ENCODE measurements at regions not wholly inside any gene's neighbourhood (a gene's known extent, or its start where the extent isn't known, plus 50 kb on each side); places are given as distances from the start of the nearest gene placed in this dataset.

DNA sequence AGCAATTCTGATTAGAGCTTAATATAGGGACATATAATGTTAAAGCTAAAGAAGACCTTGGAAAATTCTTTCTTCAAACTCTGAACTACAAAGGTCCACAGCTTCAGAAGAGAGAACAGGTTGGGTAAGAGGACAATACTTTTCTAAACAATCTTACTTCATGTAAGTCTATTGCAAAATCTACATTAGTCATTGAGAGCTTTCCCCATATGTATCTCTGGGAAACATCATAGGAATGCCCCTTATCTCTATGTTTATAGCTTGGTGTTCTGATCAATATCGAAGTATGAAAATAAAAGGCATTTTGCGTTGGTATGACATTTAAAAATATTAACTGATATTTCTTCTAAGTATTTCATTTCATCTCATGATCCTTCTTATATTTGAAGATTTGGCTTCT, 962.6 kb downstream of the AACS start:
- H3K9me2 ChIP-seq (ENCODE audit: insufficient read depth), result no peaks in the 10 kb centered on the region
- no peaks in the 10 kb centered on the region for H3K4me1 ChIP-seq (ENCODE audit: insufficient read depth)
- no peak for TF ChIP-seq JUNB (IDR thresholded peaks at IDR 0.05; ENCODE audit: unreplicated experiment)
- TF ChIP-seq ZNF114 (CRISPR knock-in tag; IDR thresholded peaks at IDR 0.05), result no peak
- no peak for TF ChIP-seq CREB1 (CRISPR knock-in tag; IDR thresholded peaks at IDR 0.05; ENCODE audit: low read depth)
- no peak for TF ChIP-seq EZH2 (IDR thresholded peaks at IDR 0.05; ENCODE audit: low read depth, unreplicated experiment)
- TF ChIP-seq, protein P1, sequence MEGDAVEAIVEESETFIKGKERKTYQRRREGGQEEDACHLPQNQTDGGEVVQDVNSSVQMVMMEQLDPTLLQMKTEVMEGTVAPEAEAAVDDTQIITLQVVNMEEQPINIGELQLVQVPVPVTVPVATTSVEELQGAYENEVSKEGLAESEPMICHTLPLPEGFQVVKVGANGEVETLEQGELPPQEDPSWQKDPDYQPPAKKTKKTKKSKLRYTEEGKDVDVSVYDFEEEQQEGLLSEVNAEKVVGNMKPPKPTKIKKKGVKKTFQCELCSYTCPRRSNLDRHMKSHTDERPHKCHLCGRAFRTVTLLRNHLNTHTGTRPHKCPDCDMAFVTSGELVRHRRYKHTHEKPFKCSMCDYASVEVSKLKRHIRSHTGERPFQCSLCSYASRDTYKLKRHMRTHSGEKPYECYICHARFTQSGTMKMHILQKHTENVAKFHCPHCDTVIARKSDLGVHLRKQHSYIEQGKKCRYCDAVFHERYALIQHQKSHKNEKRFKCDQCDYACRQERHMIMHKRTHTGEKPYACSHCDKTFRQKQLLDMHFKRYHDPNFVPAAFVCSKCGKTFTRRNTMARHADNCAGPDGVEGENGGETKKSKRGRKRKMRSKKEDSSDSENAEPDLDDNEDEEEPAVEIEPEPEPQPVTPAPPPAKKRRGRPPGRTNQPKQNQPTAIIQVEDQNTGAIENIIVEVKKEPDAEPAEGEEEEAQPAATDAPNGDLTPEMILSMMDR (conservative IDR thresholded peaks at IDR 0.05; ENCODE audit: low read depth in 2 of 2), result no peak
- no peak for TF ChIP-seq EZH2phosphoT487 (IDR thresholded peaks at IDR 0.05; ENCODE audit: unreplicated experiment)
- TF ChIP-seq STAT1 (IDR thresholded peaks at IDR 0.05; ENCODE audit: unreplicated experiment), result no peak
- no peak for TF ChIP-seq ZNF331 (CRISPR knock-in tag; IDR thresholded peaks at IDR 0.05; ENCODE audit: low read depth)
- TF ChIP-seq, protein P2, sequence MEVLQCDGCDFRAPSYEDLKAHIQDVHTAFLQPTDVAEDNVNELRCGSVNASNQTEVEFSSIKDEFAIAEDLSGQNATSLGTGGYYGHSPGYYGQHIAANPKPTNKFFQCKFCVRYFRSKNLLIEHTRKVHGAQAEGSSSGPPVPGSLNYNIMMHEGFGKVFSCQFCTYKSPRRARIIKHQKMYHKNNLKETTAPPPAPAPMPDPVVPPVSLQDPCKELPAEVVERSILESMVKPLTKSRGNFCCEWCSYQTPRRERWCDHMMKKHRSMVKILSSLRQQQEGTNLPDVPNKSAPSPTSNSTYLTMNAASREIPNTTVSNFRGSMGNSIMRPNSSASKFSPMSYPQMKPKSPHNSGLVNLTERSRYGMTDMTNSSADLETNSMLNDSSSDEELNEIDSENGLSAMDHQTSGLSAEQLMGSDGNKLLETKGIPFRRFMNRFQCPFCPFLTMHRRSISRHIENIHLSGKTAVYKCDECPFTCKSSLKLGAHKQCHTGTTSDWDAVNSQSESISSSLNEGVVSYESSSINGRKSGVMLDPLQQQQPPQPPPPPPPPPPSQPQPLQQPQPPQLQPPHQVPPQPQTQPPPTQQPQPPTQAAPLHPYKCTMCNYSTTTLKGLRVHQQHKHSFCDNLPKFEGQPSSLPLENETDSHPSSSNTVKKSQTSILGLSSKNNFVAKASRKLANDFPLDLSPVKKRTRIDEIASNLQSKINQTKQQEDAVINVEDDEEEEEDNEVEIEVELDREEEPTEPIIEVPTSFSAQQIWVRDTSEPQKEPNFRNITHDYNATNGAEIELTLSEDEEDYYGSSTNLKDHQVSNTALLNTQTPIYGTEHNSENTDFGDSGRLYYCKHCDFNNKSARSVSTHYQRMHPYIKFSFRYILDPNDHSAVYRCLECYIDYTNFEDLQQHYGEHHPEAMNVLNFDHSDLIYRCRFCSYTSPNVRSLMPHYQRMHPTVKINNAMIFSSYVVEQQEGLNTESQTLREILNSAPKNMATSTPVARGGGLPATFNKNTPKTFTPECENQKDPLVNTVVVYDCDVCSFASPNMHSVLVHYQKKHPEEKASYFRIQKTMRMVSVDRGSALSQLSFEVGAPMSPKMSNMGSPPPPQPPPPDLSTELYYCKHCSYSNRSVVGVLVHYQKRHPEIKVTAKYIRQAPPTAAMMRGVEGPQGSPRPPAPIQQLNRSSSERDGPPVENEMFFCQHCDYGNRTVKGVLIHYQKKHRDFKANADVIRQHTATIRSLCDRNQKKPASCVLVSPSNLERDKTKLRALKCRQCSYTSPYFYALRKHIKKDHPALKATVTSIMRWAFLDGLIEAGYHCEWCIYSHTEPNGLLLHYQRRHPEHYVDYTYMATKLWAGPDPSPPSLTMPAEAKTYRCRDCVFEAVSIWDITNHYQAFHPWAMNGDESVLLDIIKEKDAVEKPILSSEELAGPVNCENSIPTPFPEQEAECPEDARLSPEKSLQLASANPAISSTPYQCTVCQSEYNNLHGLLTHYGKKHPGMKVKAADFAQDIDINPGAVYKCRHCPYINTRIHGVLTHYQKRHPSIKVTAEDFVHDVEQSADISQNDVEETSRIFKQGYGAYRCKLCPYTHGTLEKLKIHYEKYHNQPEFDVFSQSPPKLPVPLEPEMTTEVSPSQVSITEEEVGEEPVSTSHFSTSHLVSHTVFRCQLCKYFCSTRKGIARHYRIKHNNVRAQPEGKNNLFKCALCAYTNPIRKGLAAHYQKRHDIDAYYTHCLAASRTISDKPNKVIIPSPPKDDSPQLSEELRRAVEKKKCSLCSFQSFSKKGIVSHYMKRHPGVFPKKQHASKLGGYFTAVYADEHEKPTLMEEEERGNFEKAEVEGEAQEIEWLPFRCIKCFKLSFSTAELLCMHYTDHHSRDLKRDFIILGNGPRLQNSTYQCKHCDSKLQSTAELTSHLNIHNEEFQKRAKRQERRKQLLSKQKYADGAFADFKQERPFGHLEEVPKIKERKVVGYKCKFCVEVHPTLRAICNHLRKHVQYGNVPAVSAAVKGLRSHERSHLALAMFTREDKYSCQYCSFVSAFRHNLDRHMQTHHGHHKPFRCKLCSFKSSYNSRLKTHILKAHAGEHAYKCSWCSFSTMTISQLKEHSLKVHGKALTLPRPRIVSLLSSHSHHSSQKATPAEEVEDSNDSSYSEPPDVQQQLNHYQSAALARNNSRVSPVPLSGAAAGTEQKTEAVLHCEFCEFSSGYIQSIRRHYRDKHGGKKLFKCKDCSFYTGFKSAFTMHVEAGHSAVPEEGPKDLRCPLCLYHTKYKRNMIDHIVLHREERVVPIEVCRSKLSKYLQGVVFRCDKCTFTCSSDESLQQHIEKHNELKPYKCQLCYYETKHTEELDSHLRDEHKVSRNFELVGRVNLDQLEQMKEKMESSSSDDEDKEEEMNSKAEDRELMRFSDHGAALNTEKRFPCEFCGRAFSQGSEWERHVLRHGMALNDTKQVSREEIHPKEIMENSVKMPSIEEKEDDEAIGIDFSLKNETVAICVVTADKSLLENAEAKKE (CRISPR knock-in tag; IDR thresholded peaks at IDR 0.05), result no peak
- TF ChIP-seq POLR2AphosphoS5 (IDR thresholded peaks at IDR 0.05; ENCODE audit: low read depth), result no peak
- TF ChIP-seq, protein P3, sequence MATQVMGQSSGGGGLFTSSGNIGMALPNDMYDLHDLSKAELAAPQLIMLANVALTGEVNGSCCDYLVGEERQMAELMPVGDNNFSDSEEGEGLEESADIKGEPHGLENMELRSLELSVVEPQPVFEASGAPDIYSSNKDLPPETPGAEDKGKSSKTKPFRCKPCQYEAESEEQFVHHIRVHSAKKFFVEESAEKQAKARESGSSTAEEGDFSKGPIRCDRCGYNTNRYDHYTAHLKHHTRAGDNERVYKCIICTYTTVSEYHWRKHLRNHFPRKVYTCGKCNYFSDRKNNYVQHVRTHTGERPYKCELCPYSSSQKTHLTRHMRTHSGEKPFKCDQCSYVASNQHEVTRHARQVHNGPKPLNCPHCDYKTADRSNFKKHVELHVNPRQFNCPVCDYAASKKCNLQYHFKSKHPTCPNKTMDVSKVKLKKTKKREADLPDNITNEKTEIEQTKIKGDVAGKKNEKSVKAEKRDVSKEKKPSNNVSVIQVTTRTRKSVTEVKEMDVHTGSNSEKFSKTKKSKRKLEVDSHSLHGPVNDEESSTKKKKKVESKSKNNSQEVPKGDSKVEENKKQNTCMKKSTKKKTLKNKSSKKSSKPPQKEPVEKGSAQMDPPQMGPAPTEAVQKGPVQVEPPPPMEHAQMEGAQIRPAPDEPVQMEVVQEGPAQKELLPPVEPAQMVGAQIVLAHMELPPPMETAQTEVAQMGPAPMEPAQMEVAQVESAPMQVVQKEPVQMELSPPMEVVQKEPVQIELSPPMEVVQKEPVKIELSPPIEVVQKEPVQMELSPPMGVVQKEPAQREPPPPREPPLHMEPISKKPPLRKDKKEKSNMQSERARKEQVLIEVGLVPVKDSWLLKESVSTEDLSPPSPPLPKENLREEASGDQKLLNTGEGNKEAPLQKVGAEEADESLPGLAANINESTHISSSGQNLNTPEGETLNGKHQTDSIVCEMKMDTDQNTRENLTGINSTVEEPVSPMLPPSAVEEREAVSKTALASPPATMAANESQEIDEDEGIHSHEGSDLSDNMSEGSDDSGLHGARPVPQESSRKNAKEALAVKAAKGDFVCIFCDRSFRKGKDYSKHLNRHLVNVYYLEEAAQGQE (IDR thresholded peaks at IDR 0.05; ENCODE audit: unreplicated experiment), result no peak
- TF ChIP-seq, protein P4, sequence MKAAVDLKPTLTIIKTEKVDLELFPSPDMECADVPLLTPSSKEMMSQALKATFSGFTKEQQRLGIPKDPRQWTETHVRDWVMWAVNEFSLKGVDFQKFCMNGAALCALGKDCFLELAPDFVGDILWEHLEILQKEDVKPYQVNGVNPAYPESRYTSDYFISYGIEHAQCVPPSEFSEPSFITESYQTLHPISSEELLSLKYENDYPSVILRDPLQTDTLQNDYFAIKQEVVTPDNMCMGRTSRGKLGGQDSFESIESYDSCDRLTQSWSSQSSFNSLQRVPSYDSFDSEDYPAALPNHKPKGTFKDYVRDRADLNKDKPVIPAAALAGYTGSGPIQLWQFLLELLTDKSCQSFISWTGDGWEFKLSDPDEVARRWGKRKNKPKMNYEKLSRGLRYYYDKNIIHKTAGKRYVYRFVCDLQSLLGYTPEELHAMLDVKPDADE (IDR thresholded peaks at IDR 0.05), result no peak
- no peak for TF ChIP-seq NANOG (IDR thresholded peaks at IDR 0.05; ENCODE audit: borderline replicate concordance)
- H3K4me3 ChIP-seq, result no peak overlapping the region; the same call in 1 of the 2 replicates
- no peak overlapping the region for H2AFZ ChIP-seq
- Mint-ChIP-seq H3K4me1 (no peaks in the 10 kb centered on the region), H3K27me3 (ENCODE audit: insufficient read depth, low read depth, poor library complexity) (no peaks in the 10 kb centered on the region), H3K27ac (no peak overlapping the region), H3K9me3 (peaks cover 93% of the 10 kb centered on the region), H3K36me3 (ENCODE audit: low read depth) (peaks cover 27% of the 10 kb centered on the region), H3K4me3 (no peak overlapping the region)
- H4K20me1 ChIP-seq (replicated peaks; ENCODE audit: insufficient read depth), result no peaks in the 10 kb centered on the region
- H3F3A ChIP-seq (replicated peaks; ENCODE audit: low read depth), result no peaks in the 10 kb centered on the region
- ATAC-seq (no peak), DNase-seq (ENCODE audit: low spot score) (no peak)
- no peak overlapping the region for H3K27ac ChIP-seq (ENCODE audit: low read depth)
- no peaks in the 10 kb centered on the region for H3K79me2 ChIP-seq (replicated peaks; ENCODE audit: insufficient read depth)
- H3K4me2 ChIP-seq, result no peak overlapping the region
- H3K27me3 ChIP-seq (ENCODE audit: insufficient read depth), result no peaks in the 10 kb centered on the region
- H3K36me3 ChIP-seq (ENCODE audit: insufficient read depth), result no peaks in the 10 kb centered on the region; the same call in 1 of the 2 replicates
